Osteocyte (in vitro differentiated cells): ENCODE measurements at regions not wholly inside any gene's neighbourhood (a gene's known extent, or its start where the extent isn't known, plus 50 kb on each side); places are given as distances from the start of the nearest gene placed in this dataset.

Experiments used
- DNase-seq: peaks from one replicate; pipeline ENCODE4 v3.0.0; 2021; ENCODE audit warnings: mixed read lengths; ENCODE audit not compliant: unreplicated experiment; ENCODE audit errors: extremely low spot score
- H3K27ac Mint-ChIP-seq: one replicate; pipeline ENCODE4 v1.8.0; 2021; ENCODE audit warnings: mild to moderate bottlenecking, mixed read lengths; ENCODE audit not compliant: unreplicated experiment
- H3K27me3 Mint-ChIP-seq: one replicate; pipeline ENCODE4 v1.8.0; 2021; ENCODE audit warnings: mixed read lengths; ENCODE audit not compliant: unreplicated experiment
- H3K36me3 Mint-ChIP-seq: one replicate; pipeline ENCODE4 v1.8.0; 2021; ENCODE audit warnings: mixed read lengths; ENCODE audit not compliant: unreplicated experiment
- H3K4me1 Mint-ChIP-seq: one replicate; pipeline ENCODE4 v1.8.0; 2021; ENCODE audit warnings: mixed read lengths; ENCODE audit not compliant: unreplicated experiment
- H3K4me3 Mint-ChIP-seq: one replicate; pipeline ENCODE4 v1.8.0; 2021; ENCODE audit warnings: mild to moderate bottlenecking, moderate library complexity, mixed read lengths; ENCODE audit not compliant: unreplicated experiment
- H3K9me3 Mint-ChIP-seq: one replicate; pipeline ENCODE4 v1.8.0; 2021; ENCODE audit warnings: mixed read lengths; ENCODE audit not compliant: unreplicated experiment
- TF ChIP-seq, protein P1 (sequence below): fragments of 200-600 bp; sonication (generic); IDR thresholded peaks from 2 replicates; pipeline ENCODE4 v1.5.0; 2021; ENCODE audit warnings: antibody characterized with exemption, mild to moderate bottlenecking, moderate library complexity

DNA sequence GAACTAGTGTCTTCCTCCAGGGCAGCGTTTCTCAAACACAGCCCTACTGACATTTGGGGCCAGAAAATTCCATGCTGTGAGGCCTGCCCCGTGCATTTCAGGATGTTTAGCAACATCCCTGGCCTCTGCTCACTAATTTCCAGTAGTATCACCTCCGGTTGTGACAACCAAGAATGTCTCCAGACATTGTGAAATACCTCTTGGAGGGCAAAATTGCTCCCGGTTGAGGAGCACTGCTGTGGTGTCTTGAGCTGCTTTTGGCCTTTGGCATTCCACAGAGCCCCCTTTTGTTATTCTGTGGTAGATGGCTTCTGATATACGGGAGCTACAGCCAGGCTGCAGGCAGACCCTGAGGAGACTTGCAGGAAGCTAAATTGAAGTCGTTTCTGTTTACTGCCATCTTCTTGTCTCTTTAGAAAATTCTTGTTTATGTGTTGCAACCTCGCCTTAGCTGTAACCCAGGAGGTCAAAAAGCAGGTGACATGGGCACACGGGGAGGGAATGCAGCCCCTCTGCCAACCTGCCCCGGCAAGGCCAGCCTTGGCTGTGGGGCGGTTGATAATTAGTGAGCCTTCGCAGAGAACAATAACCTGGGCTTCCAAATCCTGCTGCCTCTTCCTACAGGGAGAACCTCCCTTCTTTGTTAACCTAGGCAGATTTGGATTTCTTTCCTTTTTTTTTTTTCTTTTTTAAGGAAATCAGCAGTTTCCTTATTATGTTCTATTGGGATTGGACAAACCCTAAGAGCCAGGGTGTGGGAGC, 74.7 kb upstream of the AKT3 start:
- Mint-ChIP-seq H3K27me3 (no peaks in the 10 kb centered on the region), H3K4me1 (peaks cover 63% of the 10 kb centered on the region), H3K27ac (peak overlapping the region; percentile 96), H3K36me3 (no peaks in the 10 kb centered on the region), H3K9me3 (no peaks in the 10 kb centered on the region), H3K4me3 (peak overlapping the region; percentile 58)
- TF ChIP-seq, protein P1, sequence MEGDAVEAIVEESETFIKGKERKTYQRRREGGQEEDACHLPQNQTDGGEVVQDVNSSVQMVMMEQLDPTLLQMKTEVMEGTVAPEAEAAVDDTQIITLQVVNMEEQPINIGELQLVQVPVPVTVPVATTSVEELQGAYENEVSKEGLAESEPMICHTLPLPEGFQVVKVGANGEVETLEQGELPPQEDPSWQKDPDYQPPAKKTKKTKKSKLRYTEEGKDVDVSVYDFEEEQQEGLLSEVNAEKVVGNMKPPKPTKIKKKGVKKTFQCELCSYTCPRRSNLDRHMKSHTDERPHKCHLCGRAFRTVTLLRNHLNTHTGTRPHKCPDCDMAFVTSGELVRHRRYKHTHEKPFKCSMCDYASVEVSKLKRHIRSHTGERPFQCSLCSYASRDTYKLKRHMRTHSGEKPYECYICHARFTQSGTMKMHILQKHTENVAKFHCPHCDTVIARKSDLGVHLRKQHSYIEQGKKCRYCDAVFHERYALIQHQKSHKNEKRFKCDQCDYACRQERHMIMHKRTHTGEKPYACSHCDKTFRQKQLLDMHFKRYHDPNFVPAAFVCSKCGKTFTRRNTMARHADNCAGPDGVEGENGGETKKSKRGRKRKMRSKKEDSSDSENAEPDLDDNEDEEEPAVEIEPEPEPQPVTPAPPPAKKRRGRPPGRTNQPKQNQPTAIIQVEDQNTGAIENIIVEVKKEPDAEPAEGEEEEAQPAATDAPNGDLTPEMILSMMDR = no peak
- no peak for DNase-seq

DNA sequence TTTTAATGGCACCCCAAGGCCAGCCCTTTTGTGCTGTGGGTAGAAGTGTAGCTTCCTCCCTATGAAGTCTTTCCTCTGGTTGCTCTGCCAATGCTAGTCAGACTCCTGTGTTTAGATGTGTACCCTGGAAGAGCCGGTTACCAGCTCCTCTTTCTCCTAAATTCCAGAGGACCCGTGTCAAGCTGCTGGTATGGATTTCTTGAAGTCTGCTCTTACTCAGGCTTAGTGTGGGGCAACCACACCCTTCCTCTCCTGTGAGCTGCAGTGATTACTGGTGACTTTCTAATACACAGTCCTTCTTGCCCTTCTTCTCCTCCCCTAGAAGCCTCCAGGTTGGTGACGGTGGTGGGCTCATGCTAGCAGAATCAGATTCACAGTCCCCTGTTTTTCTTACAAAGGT, 74.1 kb upstream of the AKT3 start:
- peak overlapping the region; percentile 96 for H3K27ac Mint-ChIP-seq

DNA sequence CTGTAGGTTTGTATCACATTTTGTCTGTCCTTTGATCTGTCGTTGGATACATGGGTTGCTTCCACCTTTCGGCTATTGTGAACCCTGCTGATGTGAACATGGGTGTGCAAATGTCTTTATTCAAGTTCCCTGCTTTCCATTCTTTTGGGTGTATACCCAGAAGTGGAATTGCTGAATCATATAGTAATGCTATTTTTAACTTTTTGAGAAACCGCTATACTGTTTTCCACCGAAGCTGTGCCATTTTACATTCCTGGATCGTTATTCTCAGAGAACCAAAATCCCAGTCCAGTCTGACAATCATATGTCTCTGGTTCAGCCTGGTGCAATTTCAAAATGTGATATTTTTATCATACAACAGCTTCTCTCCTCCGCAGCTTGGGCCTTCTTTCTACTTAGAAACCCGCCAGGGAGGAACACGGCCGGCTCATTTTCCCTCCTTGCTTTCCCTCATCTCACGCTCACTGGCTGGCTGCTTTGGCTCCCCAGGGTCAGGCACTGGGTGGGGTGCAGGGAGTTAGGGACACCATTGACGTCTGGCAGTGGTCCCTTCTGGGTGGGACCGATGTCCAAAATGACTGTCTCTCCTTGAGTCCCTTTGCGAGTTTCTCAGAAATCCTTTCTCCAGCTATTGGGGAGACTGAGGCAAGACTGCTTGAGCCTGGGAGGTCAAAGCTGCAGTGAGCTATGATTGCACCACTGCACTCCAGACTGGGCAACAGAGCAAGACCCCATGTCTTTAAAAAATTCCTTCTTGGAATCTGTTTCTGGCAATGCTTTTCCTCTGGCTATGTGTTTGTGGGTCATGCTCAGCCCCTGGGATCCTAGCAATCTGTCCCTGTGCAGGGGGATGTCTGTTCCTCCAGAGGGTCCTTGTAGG, 73.5 kb upstream of the AKT3 start:
- Mint-ChIP-seq H3K27me3 (no peaks in the 10 kb centered on the region), H3K4me3 (no peak overlapping the region), H3K27ac (peak overlapping the region; percentile 96), H3K4me1 (peaks cover 63% of the 10 kb centered on the region), H3K36me3 (no peaks in the 10 kb centered on the region), H3K9me3 (no peaks in the 10 kb centered on the region)
- no peak for DNase-seq
- TF ChIP-seq, protein P1 = no peak

More for the DNA sequence above, 74.1 kb upstream of the AKT3 start:
- no peaks in the 10 kb centered on the region for H3K36me3 Mint-ChIP-seq
- TF ChIP-seq, protein P1 = no peak
- H3K4me3 Mint-ChIP-seq = no peak overlapping the region
- DNase-seq = no peak
- no peaks in the 10 kb centered on the region for H3K27me3 Mint-ChIP-seq
- peaks cover 63% of the 10 kb centered on the region for H3K4me1 Mint-ChIP-seq
- H3K9me3 Mint-ChIP-seq = no peaks in the 10 kb centered on the region

GRCh38 chr1:243921111-243921510, 71.1 kb upstream of the AKT3 start:
- H3K27me3 Mint-ChIP-seq = no peaks in the 10 kb centered on the region
- peaks cover 66% of the 10 kb centered on the region for H3K4me1 Mint-ChIP-seq
- H3K9me3 Mint-ChIP-seq = no peaks in the 10 kb centered on the region
- no peak for DNase-seq
- TF ChIP-seq, protein P1 = no peak
- H3K4me3 Mint-ChIP-seq = no peak overlapping the region
- no peaks in the 10 kb centered on the region for H3K36me3 Mint-ChIP-seq
- H3K27ac Mint-ChIP-seq = no peak overlapping the region
